ENCODE measurements at regions not wholly inside any gene's neighbourhood (a gene's known extent, or its start where the extent isn't known, plus 50 kb on each side); places are given as distances from the start of the nearest gene placed in this dataset.
A peak's percentile ranks its signal among the peaks of the same experiment; 100 is the strongest.

- Histone ChIP-seq H3K4me3 (no peak overlapping the region), H3K27me3 (no peaks in the 10 kb centered on the region), H3K36me3 (no peaks in the 10 kb centered on the region), H3K27ac (no peak overlapping the region), H3K9me3 (no peaks in the 10 kb centered on the region), H3K4me1 (peaks cover 0 to 5% (median 0%) of the 10 kb centered on the region in 3 donors)
- TF ChIP-seq CTCF (IDR thresholded peaks at IDR 0.05), result no peak
- intact Hi-C loops (cut with DNase I), result no loop called here
- ATAC-seq (no peak), DNase-seq (no peak), FAIRE-seq (no peak)
- WGBS, 2 donors, result 83 to 84% methylated on average over 9 of the region's 9 CpGs
These were observed 697.0 kb upstream of the ID2 start for GRCh38 chr2:7984693-7985353.

GRCh38 chr2:7986431-7986830 is 695.4 kb upstream of the ID2 start:
- DNase-seq, result no peak
- intact Hi-C loops (cut with DNase I), result no loop called here
- 90 to 97% methylated on average over 3 of the region's 3 CpGs for WGBS, 2 donors

GRCh38 chr2:7987992-7988391 is 693.9 kb upstream of the ID2 start:
- ATAC-seq (peak; percentile 78 to 97 (median 88)), DNase-seq (peak in 3 of 6 donors; percentile 14 to 24 (median 20)), FAIRE-seq (no peak)
- no peak overlapping the region for H3K27ac ChIP-seq
- H3K27me3 ChIP-seq, result no peaks in the 10 kb centered on the region
- intact Hi-C loops (cut with DNase I), result no loop called here
- no peaks in the 10 kb centered on the region for H3K9me3 ChIP-seq
- TF ChIP-seq CTCF (IDR thresholded peaks at IDR 0.05), result no peak
- no peak overlapping the region for H3K4me3 ChIP-seq
- peaks cover 0 to 5% (median 0%) of the 10 kb centered on the region in 3 donors for H3K4me1 ChIP-seq
- H3K36me3 ChIP-seq, result no peaks in the 10 kb centered on the region

More at GRCh38 chr2:7986431-7986830, 695.4 kb upstream of the ID2 start:
- H3K27ac ChIP-seq, result no peak overlapping the region
- H3K27me3 ChIP-seq, result no peaks in the 10 kb centered on the region
- peaks cover 0 to 5% (median 0%) of the 10 kb centered on the region in 3 donors for H3K4me1 ChIP-seq
- ATAC-seq, result no peak
- no peaks in the 10 kb centered on the region for H3K9me3 ChIP-seq
- no peak overlapping the region for H3K4me3 ChIP-seq
- no peak for TF ChIP-seq CTCF (IDR thresholded peaks at IDR 0.05)
- no peak for FAIRE-seq
- no peaks in the 10 kb centered on the region for H3K36me3 ChIP-seq

GRCh38 chr2:7988440-7988839 is 693.4 kb upstream of the ID2 start:
- no peak for TF ChIP-seq CTCF (IDR thresholded peaks at IDR 0.05)
- ATAC-seq (no peak), FAIRE-seq (no peak), DNase-seq (no peak)
- Histone ChIP-seq H3K36me3 (no peaks in the 10 kb centered on the region), H3K9me3 (no peaks in the 10 kb centered on the region), H3K4me3 (no peak overlapping the region), H3K4me1 (peaks cover 0 to 5% (median 0%) of the 10 kb centered on the region in 3 donors), H3K27me3 (no peaks in the 10 kb centered on the region), H3K27ac (no peak overlapping the region)
- intact Hi-C loops (cut with DNase I), result no loop called here
- WGBS, 2 donors, result 41% methylated on average over 1 of the region's 1 CpG

- TF ChIP-seq CTCF (IDR thresholded peaks at IDR 0.05), result no peak
- Histone ChIP-seq H3K36me3 (no peaks in the 10 kb centered on the region), H3K4me3 (no peak overlapping the region), H3K27me3 (no peaks in the 10 kb centered on the region), H3K9me3 (no peaks in the 10 kb centered on the region), H3K27ac (no peak overlapping the region), H3K4me1 (peaks cover 0 to 5% (median 0%) of the 10 kb centered on the region in 3 donors)
- FAIRE-seq (no peak), DNase-seq (no peak), ATAC-seq (no peak)
- WGBS, 2 donors, result 96 to 100% methylated on average over 5 of the region's 5 CpGs
- intact Hi-C loops (cut with DNase I), result no loop called here
These were observed 692.0 kb upstream of the ID2 start for GRCh38 chr2:7989823-7990222.
